ENCODE measurements at regions not wholly inside any gene's neighbourhood (a gene's known extent, or its start where the extent isn't known, plus 50 kb on each side); places are given as distances from the start of the nearest gene placed in this dataset.
"Not testable (repeated sequence)": the region's sequence is repeated elsewhere in the genome, so short reads cannot be mapped to it uniquely, and the experiment has no call there.

DNA sequence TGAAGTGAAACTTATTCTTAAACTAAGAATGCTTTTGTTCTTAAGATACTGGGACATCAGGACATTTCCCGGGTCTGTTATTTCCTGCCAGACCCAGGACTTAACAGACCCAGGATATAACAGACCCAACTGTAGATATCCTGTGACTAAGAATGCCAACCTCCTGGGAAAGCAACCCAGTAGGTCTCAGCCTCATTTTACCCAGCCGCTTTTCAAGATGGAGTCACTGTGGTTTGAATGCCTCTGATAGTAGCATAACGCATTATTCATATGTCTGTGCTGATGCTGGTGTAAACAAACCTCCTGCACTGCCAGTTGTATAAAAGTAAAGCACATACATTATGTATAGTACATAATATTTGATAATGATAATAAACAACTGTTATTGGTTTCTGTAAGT lies 185.8 kb upstream of the GPRIN3 start:
- no peak for DNase-seq (ENCODE audit: low read depth)
- Histone ChIP-seq H3K36me3 (ENCODE audit: control insufficient read depth, insufficient read depth, low read length) (no peaks in the 10 kb centered on the region), H3K4me3 (ENCODE audit: low read depth, low read length) (no peak overlapping the region), H3K27me3 (ENCODE audit: control insufficient read depth, insufficient read depth, low read length) (no peaks in the 10 kb centered on the region)
- TF ChIP-seq, protein P1, sequence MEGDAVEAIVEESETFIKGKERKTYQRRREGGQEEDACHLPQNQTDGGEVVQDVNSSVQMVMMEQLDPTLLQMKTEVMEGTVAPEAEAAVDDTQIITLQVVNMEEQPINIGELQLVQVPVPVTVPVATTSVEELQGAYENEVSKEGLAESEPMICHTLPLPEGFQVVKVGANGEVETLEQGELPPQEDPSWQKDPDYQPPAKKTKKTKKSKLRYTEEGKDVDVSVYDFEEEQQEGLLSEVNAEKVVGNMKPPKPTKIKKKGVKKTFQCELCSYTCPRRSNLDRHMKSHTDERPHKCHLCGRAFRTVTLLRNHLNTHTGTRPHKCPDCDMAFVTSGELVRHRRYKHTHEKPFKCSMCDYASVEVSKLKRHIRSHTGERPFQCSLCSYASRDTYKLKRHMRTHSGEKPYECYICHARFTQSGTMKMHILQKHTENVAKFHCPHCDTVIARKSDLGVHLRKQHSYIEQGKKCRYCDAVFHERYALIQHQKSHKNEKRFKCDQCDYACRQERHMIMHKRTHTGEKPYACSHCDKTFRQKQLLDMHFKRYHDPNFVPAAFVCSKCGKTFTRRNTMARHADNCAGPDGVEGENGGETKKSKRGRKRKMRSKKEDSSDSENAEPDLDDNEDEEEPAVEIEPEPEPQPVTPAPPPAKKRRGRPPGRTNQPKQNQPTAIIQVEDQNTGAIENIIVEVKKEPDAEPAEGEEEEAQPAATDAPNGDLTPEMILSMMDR (IDR thresholded peaks at IDR 0.05; ENCODE audit: insufficient read depth, low read length, severe bottlenecking) = no peak
- no peak for FAIRE-seq

DNA sequence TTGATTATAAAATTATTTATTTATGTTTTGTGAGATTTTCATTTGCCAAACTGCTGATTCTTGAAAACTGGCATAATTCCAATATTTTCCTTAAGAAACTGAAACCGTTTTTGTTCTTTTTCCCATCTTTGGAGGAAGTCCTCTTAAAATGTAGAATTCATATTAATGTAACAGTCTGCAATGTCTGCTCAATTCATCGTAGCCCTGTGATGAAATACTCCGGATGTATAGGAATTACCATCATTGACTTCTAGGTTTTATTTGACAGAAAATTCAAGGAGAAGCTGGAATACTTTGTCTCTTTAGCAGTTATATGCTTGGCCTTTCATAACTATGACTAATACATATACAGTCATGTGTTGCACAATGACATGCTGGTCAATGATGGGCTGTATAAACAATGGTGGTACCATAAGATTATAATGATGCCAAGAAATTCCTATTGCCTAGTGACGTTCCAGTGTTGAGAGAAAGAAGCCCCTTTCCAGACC lies 185.0 kb upstream of the GPRIN3 start:
- Histone ChIP-seq H3K4me3 (ENCODE audit: low read depth, low read length) (no peak overlapping the region), H3K36me3 (ENCODE audit: control insufficient read depth, insufficient read depth, low read length) (no peaks in the 10 kb centered on the region), H3K27me3 (ENCODE audit: control insufficient read depth, insufficient read depth, low read length) (no peaks in the 10 kb centered on the region)
- TF ChIP-seq, protein P1 (IDR thresholded peaks at IDR 0.05; ENCODE audit: insufficient read depth, low read length, severe bottlenecking) = no peak
- peak; percentile 84 for DNase-seq (ENCODE audit: low read depth)
- no peak for FAIRE-seq

DNA sequence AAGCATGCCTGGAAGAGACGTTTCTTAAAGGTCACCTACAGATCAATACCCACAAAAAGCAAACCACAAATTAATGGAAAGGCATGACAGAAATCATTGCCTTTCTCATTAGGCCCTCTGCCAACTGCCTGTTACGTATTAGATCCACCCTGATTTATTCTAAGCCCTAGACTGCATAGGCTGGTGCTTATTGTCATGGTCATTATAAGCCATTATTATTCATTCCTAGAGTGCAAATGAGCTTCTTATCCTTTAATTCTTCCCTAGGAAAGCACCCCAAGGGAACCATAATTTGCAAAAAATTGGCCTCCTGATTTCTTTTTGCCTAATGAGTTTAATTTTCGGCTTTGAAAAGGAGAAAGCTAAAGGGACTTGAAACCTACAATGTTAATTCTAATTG lies 184.2 kb upstream of the GPRIN3 start:
- TF ChIP-seq, protein P1 (IDR thresholded peaks at IDR 0.05; ENCODE audit: insufficient read depth, low read length, severe bottlenecking) = no peak
- FAIRE-seq = no peak

DNA sequence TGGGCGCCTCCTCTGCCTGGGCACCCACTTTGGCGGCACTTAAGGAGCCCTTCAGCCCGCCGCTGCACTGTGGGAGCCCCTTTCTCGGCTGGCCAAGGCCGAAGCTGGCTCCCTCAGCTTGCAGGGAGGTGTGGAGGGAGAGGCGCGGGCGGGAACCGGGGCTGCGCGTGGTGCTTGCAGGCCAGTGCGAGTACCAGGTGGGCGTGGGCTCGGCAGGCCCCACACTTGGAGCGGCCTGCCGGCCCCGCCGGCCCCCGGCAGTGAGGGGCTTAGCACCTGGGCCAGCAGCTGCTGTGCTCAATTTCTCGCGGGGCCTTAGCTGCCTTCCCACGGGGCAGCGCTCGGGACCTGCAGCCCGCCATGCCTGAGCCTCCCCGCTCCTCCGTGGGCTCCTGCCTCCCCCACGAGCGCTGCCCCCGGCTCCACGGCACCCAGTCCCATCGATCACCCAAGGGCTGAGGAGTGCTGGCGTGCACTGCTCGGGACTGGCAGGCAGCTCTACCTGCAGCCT lies 182.4 kb upstream of the GPRIN3 start:
- not testable (repeated sequence) for DNase-seq (ENCODE audit: low read depth); FAIRE-seq; H3K27me3 ChIP-seq (ENCODE audit: control insufficient read depth, insufficient read depth, low read length); H3K4me3 ChIP-seq (ENCODE audit: low read depth, low read length); H3K36me3 ChIP-seq (ENCODE audit: control insufficient read depth, insufficient read depth, low read length)

More for the DNA sequence above, 184.2 kb upstream of the GPRIN3 start:
- H3K4me3 ChIP-seq (ENCODE audit: low read depth, low read length) = no peak overlapping the region
- DNase-seq (ENCODE audit: low read depth) = no peak
- no peaks in the 10 kb centered on the region for H3K27me3 ChIP-seq (ENCODE audit: control insufficient read depth, insufficient read depth, low read length)
- H3K36me3 ChIP-seq (ENCODE audit: control insufficient read depth, insufficient read depth, low read length) = no peaks in the 10 kb centered on the region

DNA sequence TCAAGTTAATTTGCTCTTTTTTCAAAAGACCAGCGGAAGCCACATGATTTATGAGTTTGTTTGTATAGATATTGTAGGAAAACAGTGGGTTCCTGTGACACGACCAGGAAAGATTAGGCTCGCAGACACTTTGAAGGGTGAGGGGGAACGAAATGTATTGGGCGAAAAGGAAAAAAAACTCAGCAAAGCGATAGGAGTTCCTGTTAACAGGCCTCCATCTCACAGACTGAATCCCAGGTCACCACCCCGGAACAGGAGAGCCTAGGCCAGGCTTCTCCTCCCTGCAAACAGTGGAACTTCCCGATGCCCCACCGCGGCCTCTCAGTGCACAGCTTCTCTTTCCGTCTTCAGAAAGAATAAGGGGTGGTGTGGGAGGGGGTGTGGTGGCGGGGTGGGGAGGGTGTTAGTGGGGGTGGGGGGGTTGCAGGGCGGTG lies 181.8 kb upstream of the GPRIN3 start:
- peak; percentile 18 for FAIRE-seq
- DNase-seq (ENCODE audit: low read depth) = no peak
- no peak overlapping the region for H3K4me3 ChIP-seq (ENCODE audit: low read depth, low read length)
- no peaks in the 10 kb centered on the region for H3K27me3 ChIP-seq (ENCODE audit: control insufficient read depth, insufficient read depth, low read length)
- TF ChIP-seq, protein P1 (IDR thresholded peaks at IDR 0.05; ENCODE audit: insufficient read depth, low read length, severe bottlenecking) = no peak
- no peaks in the 10 kb centered on the region for H3K36me3 ChIP-seq (ENCODE audit: control insufficient read depth, insufficient read depth, low read length)

DNA sequence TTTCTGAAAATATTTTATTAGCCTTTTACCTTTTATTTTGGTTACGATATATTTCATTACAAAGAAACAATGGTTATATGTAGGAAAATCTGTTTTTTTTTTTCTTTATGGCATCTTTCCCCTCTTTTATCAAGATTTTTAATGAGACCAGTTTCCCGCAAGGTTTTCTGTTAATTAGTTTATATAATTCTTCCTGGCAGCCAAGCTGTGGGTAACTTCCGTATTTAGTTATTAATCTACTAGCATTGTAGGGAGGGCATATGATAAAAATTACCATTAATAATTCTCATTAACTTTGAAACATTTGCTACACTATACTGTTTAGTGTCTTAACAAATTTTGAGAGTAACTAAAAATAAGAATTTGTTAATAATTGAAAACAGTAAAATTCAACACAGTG lies 181.1 kb upstream of the GPRIN3 start:
- TF ChIP-seq, protein P1 (IDR thresholded peaks at IDR 0.05; ENCODE audit: insufficient read depth, low read length, severe bottlenecking) = no peak
- no peak for FAIRE-seq

More for the DNA sequence above, 181.1 kb upstream of the GPRIN3 start:
- H3K4me3 ChIP-seq (ENCODE audit: low read depth, low read length) = no peak overlapping the region
- no peaks in the 10 kb centered on the region for H3K27me3 ChIP-seq (ENCODE audit: control insufficient read depth, insufficient read depth, low read length)
- no peak for DNase-seq (ENCODE audit: low read depth)
- no peaks in the 10 kb centered on the region for H3K36me3 ChIP-seq (ENCODE audit: control insufficient read depth, insufficient read depth, low read length)

Measured in bronchial epithelial cell (primary cell).